GM19025 (cell line): ENCODE measurements at regions not wholly inside any gene's neighbourhood (a gene's known extent, or its start where the extent isn't known, plus 50 kb on each side); places are given as distances from the start of the nearest gene placed in this dataset.

Experiments used
- ATAC-seq: cut with Tn5 transposase; IDR thresholded peaks from one replicate; pipeline ENCODE4 v1.9.1; 2021; ENCODE audit warnings: mild to moderate bottlenecking, low read depth, moderate library complexity; ENCODE audit not compliant: unreplicated experiment

DNA sequence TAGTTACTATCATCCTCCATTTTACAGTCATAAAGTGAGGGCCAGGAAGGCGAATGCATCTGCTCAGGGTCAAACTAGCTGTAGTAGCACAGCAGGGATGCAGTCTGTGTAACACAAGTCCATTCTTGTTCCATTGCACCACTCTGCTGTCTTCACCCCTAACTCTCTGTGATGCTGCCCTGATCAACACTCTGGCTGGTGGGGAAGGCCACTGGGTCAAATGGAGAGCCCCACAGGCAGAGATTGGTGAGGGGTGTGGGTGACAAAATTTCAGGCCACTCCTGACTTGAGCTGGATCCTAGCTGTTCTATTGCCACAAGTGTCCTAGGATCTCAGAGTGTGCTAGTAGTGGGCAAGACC, 136.5 kb downstream of the PJA1 start:
- ATAC-seq = peak; percentile 8

DNA sequence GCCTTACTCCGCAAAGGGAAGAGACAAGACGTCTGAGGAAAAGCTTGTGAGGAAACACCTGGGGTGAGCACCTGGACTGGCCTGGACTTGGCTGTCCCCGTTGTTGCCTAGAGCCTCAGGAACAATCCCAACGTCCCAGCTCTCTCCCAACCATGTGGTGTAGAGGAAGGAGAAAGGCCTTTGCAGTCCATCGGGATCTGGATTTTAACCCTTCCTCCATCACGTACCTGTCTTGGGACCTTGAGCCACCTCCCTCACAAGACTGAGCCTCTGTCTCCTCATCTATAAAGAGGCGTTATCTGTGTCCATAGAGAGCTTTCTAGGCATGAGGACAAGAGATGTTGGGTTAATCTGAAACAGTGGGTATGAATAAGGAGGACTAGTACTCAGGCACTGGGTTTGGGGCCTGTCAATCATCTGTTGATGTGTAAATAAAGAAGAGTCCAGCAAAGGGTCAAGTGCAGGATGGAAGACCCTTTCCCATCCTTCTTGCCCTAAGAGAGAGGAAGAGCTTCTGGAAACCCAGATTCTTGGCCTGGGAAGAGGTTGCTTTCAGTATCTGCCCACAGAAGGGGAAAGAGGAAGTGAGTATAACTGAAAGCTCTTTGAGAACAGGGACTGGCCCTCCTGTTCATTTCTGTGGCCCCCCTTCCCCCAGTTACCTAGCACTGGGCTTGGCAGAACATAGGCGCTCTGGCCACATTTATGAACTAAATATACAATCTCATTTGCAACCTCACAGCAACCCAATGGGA, 137.1 kb downstream of the PJA1 start:
- peak; percentile 84 for ATAC-seq

DNA sequence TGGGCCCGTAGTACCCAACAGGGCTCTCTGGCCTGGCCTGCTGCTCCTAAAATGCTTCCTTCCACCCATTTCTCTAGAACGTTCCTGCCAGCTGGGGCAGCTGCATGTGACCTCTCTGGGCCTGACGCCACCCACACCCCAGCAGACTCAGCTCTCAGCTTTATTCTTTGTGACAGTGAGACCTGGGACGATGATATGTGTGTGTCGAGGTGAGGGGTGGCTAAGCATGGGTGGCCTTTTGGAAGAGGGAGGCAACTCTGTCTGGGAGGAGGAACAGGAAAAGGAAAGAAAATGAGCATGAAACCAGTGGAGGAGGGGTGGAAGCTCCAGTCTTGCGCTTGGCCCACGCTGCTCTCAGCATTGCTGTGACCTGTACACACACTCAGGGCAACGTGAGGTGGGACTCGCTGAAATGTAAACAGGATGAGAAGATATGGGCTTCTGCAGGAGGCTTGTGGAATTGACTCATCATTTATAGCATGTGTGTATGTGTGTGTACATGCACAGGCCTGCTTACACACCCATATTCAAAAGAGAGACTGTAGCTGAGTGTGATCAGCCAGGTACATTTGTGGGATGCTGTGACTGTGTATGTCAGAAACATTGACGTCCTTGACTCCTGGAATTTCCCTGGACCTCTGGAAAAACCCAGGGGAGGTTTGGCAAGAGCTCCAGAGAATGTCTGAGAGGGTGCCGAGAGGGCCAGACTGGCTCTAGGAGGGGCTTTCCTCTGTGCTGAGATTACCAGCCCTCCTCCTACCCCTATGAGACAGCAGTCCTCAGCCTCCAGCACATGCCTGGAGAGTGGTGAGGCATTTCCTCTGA, 137.9 kb downstream of the PJA1 start:
- peak; percentile 47 for ATAC-seq

DNA sequence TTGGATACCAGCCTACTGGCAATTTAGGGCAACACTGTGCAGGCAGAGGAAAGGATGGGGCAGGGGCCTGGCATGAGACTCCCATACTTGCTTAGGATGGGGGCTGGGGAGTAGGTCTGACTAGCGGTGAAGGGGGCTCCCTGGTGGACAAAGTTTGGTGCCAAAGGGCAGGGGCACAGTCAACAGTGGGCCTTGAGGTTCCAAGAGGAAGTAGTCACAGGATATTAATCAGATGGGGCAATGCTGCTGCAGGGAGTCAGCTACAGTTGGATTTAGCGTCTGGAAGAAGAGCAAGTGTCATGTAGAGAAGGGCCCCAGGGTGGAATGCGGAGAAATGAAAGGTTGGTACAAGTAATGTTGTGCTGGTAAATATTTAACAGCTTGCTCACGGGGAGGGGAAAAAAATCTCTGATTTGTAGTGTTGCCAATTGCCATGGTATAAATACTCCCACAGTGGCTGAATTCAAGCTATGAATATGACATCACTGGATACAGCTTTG, 139.4 kb downstream of the PJA1 start:
- no peak for ATAC-seq

DNA sequence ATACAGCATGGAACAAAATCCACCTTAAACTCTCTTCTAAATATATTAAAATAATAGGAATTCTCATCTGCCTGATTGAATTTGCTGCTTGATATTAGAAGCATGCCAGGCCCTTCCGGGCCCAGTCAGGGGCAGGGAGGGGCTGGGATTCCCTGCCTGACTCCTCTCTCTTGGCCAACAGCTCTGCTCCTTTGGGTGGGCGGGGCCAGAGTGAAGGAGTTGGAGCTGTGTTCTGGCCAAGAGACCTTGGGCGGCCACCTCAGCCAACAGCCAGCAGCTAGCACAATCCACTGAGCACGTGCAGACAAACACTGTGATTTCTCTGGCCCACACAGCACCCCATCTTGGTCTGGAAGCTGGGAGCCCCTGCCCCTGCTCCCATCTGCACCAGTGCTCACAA, 140.3 kb downstream of the PJA1 start:
- no peak for ATAC-seq

DNA sequence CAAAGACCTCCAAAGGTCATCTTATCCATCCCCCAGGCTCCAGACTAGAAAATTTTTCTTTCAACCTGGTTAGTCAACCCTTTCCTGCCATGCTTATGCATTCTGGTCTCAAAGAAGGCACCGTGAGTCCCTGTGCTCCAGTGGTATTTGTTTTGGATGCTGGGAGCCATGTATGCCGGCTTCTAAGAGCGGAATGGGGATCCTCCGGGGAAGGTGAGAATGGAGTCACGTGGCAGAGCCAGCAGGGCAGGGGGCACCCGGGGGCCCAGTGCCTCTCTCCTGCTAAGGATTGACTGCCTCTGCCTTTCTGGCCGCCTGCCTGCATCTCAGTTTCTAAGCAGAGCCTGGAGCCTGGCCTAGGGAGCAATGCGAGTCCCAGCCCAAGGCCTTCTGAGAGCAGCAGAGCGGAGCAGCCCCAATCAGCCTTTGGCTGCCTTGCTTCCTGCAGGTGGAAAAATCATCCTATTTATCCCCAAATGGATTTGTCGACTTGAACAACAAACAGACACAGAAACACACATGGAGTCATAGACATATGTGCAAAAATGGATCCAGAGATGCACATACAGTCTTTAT, 141.0 kb downstream of the PJA1 start:
- no peak for ATAC-seq

DNA sequence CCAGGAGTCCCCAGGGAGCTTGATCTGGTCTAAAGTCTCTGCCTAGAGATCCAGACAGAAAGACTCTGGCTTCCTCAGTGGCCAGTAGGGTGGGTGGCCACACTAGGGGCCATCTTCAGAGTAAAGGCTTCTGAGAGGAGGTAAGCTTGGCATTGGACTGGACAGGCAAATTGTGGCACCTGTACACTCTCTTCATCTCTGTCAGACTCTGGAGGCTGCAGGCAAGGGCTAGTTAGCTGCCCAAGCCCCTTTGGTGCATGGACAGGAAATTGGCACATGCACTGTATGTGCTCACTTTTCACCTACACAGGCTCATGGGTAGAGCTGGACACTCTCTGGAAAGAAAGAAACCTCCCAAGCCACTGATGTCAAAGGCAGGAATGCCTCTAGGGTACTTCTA, 142.8 kb downstream of the PJA1 start:
- ATAC-seq = no peak

DNA sequence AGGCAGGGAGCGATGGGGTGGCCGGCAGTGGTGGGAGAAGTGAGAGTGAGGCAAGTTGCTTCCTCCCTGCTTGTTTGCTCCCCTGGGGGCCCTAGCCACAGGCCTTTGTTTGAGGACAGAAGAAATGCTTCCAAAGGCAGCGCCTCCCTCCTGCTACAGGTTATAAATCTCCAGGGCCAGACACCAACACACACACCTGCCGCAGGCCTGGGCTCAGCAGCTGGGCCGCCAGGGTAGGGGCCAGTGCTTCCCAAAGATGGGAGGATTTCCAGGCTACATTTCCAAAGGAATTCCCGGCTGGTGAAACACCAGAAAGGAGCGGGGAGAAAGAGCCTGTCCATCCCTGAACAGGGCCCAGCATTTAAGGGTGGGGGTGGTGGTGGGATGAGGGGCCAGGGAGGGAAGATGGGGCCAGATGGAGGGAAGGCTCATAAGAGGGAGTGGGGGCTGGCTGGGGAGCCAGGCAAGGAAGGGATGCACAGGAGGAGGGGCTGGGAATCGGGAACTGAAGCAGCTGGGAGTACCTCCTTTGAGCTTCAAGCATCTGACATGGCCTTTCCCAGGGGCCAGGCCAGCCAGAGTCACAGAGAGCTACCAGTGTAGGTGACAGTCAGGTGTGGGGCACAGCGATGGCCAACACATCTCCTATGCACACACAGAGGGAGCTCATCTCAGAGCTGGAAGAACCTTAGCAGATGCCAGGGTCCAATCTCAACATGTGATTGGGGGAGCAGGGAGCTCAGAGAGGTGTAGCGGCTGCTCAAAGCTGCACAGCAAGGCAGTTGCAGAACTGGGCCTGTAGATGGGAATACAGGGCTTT, 143.9 kb downstream of the PJA1 start:
- ATAC-seq = no peak

DNA sequence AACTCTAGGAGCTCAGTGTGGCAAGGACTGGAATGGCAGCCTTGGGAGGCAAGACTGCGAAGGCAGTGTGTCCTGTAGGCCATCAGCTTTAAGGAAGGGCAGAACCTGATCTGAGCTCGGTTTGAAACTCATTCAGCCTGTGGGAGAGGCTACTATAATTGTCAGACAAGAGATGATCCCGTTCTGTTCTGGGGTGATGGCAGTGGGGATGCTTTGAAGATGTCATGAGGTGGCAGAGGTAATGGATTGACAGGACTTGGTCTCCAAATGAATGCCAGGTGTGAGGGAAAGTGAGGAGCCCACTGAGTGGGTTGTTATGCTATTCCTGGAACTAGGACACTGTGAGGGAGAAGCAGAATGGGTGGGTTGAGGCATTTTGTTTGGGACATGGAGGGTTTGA, 144.9 kb downstream of the PJA1 start:
- no peak for ATAC-seq

DNA sequence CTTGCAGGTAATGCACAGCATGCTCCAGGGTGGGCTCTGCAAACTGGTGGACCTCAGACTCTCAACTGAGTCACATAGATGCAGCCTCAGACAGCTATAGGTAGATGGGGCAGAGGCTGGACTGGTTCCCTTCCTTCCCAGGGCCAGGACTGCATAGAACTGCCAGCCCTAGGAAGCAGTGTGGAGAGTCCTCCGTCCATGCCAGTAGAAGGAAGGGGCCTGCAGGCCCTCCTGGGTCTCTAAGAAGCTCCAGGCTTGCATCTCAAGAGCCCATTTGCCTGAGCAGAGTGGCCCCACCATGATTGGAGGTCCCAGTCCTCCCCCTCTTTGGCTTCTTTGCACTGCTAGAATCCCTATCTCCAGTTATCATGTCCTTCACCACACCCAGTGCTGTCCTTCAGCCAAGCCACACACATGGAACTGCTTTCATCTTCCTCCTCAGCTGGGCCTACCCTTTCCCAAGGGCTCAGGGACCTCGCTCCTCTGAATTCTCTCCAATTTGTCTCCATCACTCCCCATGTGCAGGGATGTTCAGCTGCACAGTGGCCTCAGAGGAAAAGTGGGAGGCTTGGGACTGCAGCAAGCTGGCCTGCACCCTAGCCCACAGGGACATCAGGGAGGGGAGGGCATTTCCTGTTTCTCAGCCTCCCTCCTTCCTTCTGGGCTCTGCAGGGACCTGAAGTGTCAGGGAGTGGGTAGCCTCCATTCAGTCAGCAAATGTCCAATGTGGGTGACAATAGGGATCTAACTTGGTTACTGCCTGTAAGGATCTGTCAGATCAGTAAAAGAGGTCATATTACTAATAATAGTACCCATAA, 146.0 kb downstream of the PJA1 start:
- no peak for ATAC-seq

DNA sequence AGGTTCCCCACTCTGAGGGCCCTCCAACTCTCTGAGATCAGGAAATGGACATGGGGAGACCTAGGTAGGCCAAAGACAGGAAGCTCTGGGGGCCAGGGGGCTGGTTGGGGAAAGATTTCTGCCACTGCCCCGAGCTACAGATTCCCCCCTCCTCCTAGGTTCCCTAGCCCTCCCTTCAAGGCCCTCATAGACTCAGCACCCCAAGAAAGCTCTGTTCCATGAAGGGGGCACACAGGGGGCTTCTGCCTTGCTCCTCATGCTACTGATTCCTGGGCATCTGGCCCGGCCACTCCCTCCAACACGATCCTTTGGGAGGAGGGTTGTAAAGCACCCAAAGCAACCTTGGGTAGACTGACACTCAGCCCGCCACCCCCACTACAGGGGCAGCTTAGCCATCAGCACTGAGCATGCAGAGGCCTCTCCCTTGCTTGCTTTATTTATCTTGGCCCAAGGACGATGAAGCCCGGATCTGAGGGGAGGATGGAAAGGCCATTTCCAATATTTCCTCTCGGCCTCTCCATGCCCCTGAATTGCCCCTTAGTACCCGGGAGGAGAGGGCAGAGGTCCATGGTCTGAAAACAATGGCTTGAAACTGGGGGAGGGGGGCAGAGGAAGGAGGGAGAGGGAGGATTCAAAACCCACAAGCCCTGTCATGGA, 146.7 kb downstream of the PJA1 start:
- no peak for ATAC-seq

DNA sequence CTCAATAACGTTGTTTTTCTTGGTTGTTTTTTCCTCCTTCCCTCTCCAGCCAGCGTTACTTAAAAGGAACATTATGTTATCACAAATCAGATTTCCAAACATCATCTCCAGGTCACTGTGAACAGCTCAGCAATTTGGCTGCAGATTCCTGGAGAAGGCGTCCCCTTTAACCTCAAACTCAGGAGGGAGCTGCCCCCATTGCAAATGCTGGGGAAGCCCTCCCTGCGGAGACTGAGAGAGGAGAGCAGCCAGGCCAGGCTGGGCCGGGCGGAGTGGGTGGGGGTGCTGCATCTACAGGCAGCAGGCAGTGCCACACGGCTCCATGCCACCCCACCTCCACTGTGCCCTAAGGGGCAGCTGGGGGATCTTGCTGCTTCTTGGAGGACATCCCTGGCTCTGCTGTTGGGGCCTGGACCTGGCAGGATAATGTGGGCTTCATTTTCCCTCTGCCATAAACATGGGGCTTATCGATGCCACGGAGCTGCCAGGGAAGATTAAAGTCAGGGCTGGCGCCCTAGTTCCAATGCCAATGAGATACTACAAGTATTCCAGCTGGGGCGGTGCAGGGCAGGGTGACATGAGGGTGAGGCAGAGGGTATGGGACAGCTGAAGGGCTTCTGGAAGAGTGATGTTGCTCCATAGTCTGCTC, 148.8 kb downstream of the PJA1 start:
- ATAC-seq = no peak

DNA sequence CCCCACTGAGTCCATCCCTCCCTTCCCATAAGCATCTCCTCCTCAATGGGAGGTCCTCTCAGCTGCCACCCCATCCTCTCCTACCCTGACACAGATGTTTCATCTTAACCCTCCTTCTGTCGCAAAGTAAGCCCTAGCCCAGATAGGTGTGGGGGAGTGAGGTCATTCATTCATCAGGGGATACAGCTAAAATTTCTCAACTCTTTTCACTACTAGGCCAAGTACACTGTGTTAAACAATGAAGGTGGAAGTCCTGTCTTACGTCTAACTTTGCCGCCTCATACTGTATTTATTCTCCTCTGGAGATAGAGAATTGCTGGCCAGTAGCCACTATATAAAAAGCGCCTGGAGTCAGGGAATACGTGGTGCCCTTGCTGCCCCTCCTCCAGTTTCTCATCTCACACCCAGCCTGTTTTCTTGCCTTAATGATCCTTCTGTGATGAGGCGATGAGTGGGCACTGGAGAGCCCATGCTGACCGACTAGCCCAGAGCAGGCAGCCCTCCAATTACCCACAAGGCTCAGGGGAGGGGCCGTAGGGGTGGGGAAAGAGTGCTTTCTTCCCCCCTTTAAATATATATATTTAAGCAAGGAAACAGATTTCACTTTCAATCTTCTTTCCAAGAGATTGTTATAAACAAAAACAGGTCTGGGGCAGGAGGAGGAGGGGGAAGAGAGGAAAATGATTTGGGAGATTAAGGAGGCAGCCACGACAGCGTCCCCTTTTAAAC, 149.5 kb downstream of the PJA1 start:
- ATAC-seq = no peak

DNA sequence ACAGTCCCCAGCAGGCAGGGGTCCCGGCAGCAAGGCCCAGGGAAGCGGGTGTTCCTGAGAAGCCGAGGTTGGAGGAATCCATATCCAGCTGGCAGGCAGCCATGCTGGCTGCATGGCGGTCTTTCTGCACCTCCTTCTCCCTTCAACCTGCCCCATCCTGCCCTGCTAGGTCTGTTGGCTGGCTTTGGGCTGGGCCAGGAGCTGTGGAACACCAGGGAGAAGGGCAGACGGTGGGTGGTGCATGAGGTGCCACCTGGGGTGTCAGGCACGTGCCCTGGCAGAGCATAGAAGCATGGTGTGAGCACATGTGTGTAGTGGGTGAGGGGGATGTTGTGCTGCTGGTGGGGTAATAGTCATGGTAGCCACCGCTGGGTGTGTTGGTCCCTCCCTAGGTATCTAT, 150.1 kb downstream of the PJA1 start:
- ATAC-seq = no peak

DNA sequence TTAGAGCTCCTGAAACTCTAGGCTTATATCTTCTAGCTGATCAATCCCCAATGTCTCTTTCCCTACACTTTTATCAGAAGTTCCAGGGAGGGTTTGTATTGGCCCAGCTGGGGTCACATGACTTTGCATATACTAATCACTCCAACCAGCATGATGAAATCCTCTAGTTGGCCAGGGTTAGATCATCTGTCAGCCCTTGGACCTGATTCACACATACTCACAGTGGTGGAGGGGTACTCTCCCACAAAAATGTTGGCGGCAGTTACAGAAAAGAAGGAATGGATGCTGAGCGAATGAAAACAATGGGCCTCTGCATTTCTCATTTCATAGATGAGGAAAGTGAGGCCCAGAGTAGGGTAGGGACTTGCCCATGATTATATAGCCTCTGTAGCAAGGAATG, 151.1 kb downstream of the PJA1 start:
- ATAC-seq = no peak

DNA sequence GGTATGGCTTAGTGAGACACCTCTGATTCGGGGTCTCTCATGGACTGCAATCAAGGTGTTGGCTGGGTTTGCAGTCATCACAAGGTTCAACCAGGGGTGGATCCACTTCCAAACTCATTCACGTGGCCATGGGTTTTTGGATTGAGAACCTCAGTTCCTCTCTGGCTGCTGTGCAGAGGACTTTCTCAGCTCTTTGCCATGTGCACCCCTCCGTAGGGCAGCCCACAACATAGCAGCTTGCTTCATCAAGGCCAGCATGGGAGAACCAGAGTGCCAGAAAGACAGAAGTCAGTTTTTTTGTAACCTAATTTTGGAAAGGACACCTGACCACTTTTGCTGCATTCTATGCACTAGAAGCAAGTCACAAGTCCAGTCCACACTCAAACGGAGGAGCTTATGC, 154.9 kb downstream of the PJA1 start:
- no peak for ATAC-seq

DNA sequence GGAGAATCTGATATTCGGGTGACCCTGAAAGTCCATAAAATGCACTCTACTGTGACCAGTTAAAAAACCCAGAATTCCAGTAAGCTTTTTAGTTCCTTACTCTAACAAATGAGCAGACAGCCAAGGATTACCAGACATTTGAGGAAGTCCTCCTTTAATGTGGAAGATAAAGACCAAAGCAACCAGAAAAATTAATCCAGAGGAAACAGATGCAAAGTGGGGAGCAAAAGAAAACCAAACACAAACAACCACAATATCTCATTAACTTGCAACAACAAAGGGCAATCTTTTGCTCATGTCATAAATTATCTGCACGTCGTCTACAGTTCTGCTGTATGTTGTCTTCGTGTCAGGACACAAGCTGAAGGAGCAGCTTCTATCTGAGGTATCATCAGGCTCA, 164.4 kb downstream of the PJA1 start:
- ATAC-seq = no peak

DNA sequence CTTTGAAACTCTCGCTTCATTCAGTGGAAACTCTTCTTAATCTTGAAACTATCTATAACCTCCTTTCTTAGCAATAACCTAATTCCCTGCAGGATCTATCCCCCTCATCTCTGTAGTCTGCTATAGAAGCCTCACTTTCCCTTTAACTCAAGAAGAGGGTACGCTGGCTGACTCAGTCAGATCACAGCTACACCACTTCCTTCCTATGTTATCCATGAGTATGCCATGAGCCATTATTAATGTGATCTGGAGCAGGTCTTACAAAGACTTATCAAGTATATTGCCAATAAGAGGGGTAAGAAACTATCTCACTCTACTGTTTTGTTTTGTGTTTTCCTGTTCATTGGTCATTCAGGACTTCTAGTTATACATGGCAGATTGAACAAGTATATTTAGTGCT, 165.3 kb downstream of the PJA1 start:
- no peak for ATAC-seq
